HG02938 (cell line): ENCODE measurements at regions not wholly inside any gene's neighbourhood (a gene's known extent, or its start where the extent isn't known, plus 50 kb on each side); places are given as distances from the start of the nearest gene placed in this dataset.
"Not testable (repeated sequence)": the region's sequence is repeated elsewhere in the genome, so short reads cannot be mapped to it uniquely, and the experiment has no call there.

Experiments
- ATAC-seq: cut with Tn5 transposase; IDR thresholded peaks from one replicate; pipeline ENCODE4 v1.9.1; 2021; ENCODE audit warnings: mild to moderate bottlenecking, moderate library complexity; ENCODE audit not compliant: unreplicated experiment

GRCh38 chr5:6115852-6116251 is 262.5 kb downstream of the MED10 start:
- no peak for ATAC-seq

DNA sequence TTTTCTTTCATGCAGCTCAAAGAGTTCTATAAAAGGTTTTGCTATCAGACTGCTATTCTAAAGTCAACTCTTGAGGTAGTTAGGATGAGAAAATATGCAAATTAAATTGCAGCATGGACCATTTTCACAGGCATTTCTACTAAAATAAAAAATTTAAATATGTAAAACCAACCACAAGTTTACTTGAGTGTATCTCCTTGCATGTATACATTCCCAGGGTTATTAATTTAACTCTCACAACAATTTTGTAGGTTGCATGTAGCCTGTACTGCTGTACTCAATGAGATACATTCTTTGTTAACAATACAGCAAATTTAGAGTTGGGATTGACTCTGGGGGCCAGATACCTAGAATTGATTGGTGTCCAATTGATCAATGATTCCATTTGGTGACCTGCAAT is 265.8 kb downstream of the MED10 start:
- ATAC-seq, result no peak

DNA sequence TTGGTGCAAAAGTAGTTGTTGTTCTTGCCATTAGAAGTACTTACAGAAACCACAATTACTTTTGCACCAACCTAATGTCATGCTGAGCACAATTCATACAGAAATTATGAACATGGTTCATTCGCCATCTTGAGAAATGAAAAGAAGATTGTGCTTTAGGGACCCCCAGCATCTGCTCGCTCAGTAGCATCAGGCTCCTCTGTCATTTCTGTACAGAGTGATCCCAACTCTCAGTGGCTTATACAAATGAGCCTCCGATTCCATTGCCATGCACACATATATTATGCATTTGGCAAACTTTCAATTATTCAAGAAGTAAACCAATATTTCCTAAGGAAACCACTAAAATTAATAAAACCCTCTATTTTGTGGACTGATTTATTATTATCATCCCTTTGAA is 266.2 kb downstream of the MED10 start:
- no peak for ATAC-seq

DNA sequence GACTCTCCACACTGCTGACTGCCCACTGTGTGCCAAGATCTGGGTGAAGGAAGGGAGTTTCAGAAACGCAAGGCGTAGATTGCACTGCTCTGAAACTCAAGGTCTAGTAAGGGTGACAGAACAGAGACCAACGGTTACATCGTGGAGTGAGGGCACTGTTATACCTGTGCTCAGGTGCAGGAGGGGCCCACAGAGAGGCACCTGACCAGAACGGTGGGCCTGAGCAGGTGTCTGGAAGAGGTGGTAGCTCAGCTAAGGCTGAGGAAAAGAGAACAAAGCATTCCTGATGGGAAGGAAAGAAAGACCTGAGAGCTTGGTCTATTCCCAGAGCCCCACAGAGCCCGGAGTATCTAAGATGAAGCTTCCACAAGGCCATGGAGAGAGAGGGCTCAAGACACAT is 267.2 kb downstream of the MED10 start:
- ATAC-seq, result no peak

DNA sequence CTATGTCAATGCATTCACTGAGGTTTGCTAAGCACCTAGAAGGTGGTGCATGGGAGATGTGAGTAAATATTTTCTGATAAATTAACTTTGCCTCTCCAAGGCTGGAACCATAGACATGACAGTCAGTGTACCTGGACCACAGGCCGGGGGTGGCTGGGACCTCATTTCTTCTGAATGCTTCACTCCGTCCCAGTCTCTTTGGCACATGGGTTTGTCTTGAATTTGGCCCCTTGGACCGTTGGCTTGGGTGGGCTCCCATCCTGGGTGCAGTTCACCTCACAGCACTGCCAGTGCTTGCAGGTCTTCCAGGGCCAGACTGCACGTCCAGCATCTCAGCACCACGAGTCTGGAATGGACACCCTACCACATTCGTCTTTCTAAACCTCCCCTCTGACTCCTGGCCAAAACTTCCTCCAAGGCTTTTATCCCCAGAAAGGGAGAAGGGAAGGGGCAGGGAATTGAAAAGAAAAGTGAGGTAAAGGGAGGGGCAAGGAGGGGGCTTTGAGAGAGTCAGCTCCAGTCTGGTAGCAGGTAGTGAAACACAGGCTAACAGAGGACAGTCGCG is 267.8 kb downstream of the MED10 start:
- no peak for ATAC-seq

GRCh38 chr5:6108981-6109825 is 269.1 kb downstream of the MED10 start:
- ATAC-seq, result no peak

GRCh38 chr5:6108540-6108848 is 269.9 kb downstream of the MED10 start:
- no peak for ATAC-seq

GRCh38 chr5:6107675-6108539 is 270.4 kb downstream of the MED10 start:
- ATAC-seq, result no peak

- ATAC-seq, result no peak
Observed at GRCh38 chr5:6106756-6107155, 271.6 kb downstream of the MED10 start.

- ATAC-seq, result no peak
Observed at GRCh38 chr5:6105320-6105719, 273.0 kb downstream of the MED10 start.

GRCh38 chr5:6096101-6096500 is 282.2 kb downstream of the MED10 start:
- ATAC-seq, result no peak

DNA sequence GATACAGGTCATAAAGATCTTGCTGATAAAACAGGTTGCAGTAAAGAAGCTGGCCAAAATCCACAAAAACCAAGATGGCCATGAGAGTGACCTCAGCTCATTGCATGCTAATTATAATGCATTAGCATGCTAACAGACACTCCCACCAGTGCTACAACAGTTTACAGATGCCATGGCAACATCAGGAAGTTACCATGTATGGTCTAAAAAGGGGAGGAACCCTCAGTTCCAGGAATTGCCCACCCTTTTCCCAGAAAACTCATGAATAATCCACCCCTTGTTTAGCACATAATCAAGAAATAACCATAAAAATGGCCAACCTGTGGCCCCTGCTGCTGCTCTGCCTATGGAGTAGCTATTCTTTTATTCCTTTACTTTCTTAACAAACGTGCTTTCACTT is 284.2 kb downstream of the MED10 start:
- not testable (repeated sequence) for ATAC-seq

GRCh38 chr5:6090838-6091237 is 287.5 kb downstream of the MED10 start:
- ATAC-seq, result no peak

DNA sequence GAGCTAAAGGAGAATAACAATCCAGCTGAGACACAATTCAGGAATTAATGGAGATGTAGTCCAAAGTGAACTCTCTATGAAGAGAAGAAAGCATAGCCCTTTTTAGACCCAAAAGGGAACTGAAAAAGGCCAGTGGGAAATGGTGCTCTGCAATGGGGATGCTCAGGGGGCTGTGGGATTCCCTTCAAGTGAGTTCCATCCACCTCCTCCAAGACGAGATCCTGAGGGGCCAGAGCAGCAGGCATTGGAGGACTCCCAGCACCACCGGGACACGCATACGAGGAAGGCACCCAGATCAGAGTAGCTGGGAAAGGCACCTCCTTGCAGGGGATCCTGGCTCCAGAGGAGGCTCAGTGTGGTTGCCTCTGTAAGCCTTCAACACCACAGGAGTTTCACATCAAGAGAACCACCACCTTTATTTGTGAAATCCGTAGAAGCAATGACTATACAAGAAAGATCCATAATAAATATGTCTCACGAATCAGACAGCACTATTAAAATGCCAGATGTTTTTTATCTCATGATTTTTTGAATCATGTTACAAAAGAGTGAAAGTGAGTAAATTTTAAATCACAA is 288.2 kb downstream of the MED10 start:
- ATAC-seq, result no peak

DNA sequence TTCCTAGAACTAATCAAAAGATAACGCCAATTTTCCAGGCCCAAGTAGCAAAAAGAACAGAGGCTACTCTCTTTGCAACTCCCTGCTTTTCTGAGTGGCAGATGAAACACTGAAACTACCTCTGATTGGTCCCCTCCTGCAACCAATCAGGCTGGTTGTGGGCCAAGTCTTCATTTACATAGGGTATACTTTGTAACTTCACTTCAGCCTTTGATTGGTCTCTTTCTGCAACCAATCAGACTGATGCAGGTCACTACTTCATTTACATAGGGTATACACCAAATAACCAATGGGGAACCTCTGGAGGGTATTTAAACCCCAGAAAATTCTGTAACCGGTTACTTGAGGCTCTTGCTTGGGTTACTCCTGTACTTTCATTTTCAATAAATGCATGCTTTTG is 289.6 kb downstream of the MED10 start:
- no peak for ATAC-seq

DNA sequence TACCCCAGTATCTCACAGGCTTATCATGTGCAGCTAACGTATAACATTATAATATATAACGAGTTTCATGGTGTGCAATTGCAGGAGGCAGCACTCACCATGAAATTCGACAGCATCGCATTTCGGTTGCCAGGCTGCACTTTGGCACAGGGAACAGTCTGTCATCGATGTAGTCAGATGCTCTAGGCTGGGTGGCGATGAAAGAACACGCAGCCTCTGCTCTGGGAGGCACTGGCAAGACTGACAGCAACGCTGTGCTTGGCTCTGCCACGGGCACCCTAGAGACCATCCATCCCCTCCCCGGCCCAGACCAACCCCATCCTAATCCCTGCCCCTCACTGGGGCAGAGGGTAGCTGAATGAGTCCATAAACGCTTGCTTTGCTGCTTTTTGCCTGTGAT is 290.8 kb downstream of the MED10 start:
- ATAC-seq, result no peak

GRCh38 chr5:6086871-6087270 is 291.5 kb downstream of the MED10 start:
- ATAC-seq, result no peak

DNA sequence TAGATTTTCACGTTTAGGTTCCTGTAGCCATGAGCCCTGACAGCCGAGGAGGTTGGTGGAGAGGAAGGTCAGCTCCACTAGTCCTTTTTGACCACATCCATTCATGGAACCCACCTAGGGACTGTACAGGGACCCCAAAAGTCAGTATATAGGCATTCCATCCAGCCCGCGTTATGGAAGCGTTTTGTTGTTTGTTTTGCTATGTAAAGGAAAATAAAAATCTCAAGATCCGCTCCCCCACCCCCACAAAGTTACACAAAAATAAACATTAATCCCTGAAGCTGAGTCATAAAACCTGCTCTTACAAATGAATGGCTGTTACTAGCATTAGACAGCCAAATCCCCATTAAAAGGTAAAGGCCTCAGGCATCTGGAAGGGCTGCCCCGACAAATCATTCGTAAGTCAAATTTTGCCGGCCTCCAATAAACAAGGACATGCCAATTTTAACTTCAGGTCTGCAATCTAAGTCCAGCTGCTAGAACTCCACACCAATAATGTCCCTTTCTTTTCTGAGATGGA is 292.9 kb downstream of the MED10 start:
- ATAC-seq, result no peak

DNA sequence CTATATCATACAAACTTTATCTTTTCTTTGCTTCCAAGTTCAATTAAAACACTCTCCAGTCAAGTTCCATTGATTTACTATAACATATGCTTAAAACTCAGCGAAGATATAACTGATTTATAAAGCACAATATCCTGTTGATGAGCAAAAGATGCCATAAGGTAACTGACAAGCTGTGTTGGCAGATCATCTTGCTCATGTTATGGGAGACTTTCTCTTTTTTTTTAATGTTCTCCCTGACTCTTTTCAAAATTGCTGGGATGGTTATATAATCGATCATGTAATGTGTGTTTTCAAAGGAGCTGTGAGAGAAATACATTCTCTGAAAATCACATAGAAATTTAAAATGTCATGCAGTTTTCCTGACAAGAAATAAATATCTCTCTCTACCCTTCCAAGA is 293.5 kb downstream of the MED10 start:
- no peak for ATAC-seq

- no peak for ATAC-seq
Observed at GRCh38 chr5:6084376-6084775, 294.0 kb downstream of the MED10 start.

DNA sequence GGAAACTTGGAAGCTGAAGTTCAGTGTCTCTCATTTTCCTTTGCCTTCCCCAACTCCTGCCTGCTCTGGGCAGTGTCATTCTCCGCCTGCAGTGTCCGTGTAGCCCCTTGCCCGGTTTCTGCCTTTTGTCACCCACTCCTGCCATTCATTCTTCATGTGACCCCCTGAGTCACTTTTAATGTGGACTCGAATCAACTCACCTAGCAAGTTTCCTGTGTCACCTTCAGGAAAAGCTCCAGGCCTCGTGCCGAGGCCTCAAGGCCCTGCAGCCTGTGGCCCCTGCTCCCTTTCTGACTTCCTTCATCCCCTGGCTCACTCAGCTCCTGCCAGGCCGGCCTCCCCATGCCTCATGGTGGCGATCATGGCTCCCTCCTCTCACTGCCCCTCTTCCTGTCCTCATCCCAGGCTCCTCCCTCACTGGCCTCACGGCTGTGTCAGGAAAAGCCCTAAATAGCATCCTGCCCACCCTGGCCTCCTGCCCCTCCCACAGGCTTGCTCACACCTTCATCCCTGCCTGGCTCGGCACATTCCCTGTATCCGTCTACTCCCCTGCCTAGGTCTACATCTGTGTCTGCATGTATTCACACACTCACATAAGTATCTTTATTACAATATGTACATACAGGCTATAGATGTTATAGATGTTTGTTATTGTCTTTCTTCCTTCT is 294.9 kb downstream of the MED10 start:
- ATAC-seq, result no peak
